ENCODE measurements at regions not wholly inside any gene's neighbourhood (a gene's known extent, or its start where the extent isn't known, plus 50 kb on each side); places are given as distances from the start of the nearest gene placed in this dataset.

- no peak for TF ChIP-seq MAX (IDR thresholded peaks at IDR 0.05)
- no peak for TF ChIP-seq EP300 (IDR thresholded peaks at IDR 0.05; ENCODE audit: borderline replicate concordance)
- no peak for TF ChIP-seq TCF12 (IDR thresholded peaks at IDR 0.05; ENCODE audit: low read depth)
- TF ChIP-seq NFIC (IDR thresholded peaks at IDR 0.05) = no peak
- no peak for TF ChIP-seq TAF1 (IDR thresholded peaks at IDR 0.05; ENCODE audit: low read depth)
- no peak for TF ChIP-seq TEAD4 (IDR thresholded peaks at IDR 0.05)
- no peak for TF ChIP-seq RAD21 (IDR thresholded peaks at IDR 0.05; ENCODE audit: low read depth)
- no peak for TF ChIP-seq YY1 (IDR thresholded peaks at IDR 0.05; ENCODE audit: low read depth)
- no peak for TF ChIP-seq EGR1 (IDR thresholded peaks at IDR 0.05)
- no peak for TF ChIP-seq CEBPB (IDR thresholded peaks at IDR 0.05)
- no peak for TF ChIP-seq CREB1 (IDR thresholded peaks at IDR 0.05; ENCODE audit: low read depth)
- TF ChIP-seq ZBTB7A (IDR thresholded peaks at IDR 0.05; ENCODE audit: low read depth) = no peak
- TF ChIP-seq REST (IDR thresholded peaks at IDR 0.05; ENCODE audit: low read depth) = no peak
- TF ChIP-seq USF1 (IDR thresholded peaks at IDR 0.05) = no peak
These were observed 270.0 kb downstream of the CENPC start for GRCh38 chr4:67275179-67275750.
